ENCODE measurements at regions not wholly inside any gene's neighbourhood (a gene's known extent, or its start where the extent isn't known, plus 50 kb on each side); places are given as distances from the start of the nearest gene placed in this dataset.

GRCh38 chr2:49753344-49753985 is 599.1 kb upstream of the FSHR start:
- TF ChIP-seq CTCF (IDR thresholded peaks at IDR 0.05) (no peak), POLR2A (IDR thresholded peaks at IDR 0.05) (no peak)

Data from ovary (tissue), 3 donors.